Neuronal stem cell (in vitro differentiated cells): ENCODE measurements at regions not wholly inside any gene's neighbourhood (a gene's known extent, or its start where the extent isn't known, plus 50 kb on each side); places are given as distances from the start of the nearest gene placed in this dataset.

ENCODE experiments used
- DNase-seq: peaks from one replicate; pipeline ENCODE4 v3.0.0-alpha.2; 2013; ENCODE audit warnings: low spot score
- H2AFZ ChIP-seq: one replicate; pipeline ENCODE4 v1.6.1; 2013; ENCODE audit warnings: mild to moderate bottlenecking, low read length, inconsistent platforms
- H2AK5ac ChIP-seq: 2 replicates; pipeline ENCODE4 v1.6.1; 2013; ENCODE audit warnings: low read depth, mild to moderate bottlenecking, inconsistent platforms, low read length, moderate library complexity, mixed read lengths
- H2BK120ac ChIP-seq: 2 replicates; pipeline ENCODE4 v1.6.1; 2013; ENCODE audit warnings: low read depth, mild to moderate bottlenecking, inconsistent platforms, low read length, moderate library complexity, mixed read lengths
- H2BK12ac ChIP-seq: one replicate; pipeline ENCODE4 v1.6.1; 2013; ENCODE audit warnings: low read length, inconsistent platforms
- H2BK15ac ChIP-seq: 2 replicates; pipeline ENCODE4 v1.6.1; 2013; ENCODE audit warnings: mild to moderate bottlenecking, low read length, inconsistent platforms, mixed read lengths
- H2BK5ac ChIP-seq: one replicate; pipeline ENCODE4 v1.6.1; 2013; ENCODE audit warnings: inconsistent platforms, mild to moderate bottlenecking, low read length, moderate library complexity
- H3K14ac ChIP-seq: one replicate; pipeline ENCODE4 v1.6.1; 2013; ENCODE audit warnings: low read length, inconsistent platforms
- H3K18ac ChIP-seq: 2 replicates; pipeline ENCODE4 v1.6.1; 2013; ENCODE audit warnings: low read length, inconsistent platforms
- H3K23ac ChIP-seq: 2 replicates; pipeline ENCODE4 v1.6.1; 2013; ENCODE audit warnings: low read depth, mild to moderate bottlenecking, mixed read lengths, low read length, inconsistent platforms; ENCODE audit not compliant: poor library complexity
- H3K27ac ChIP-seq: replicated peaks from 3 replicates; pipeline ENCODE4 v1.5.1; 2013; ENCODE audit warnings: low read length, inconsistent platforms
- H3K27me3 ChIP-seq, 3 experiments: 2 replicates each; pipeline ENCODE4 v1.6.1; 2013; ENCODE audit warnings: low read length in 3 of 3, mild to moderate bottlenecking in 2 of 3, inconsistent platforms in 1 of 3, low read depth in 1 of 3, mixed read lengths in 1 of 3, moderate library complexity in 1 of 3; ENCODE audit not compliant: control insufficient read depth in 3 of 3, insufficient read depth in 3 of 3
- H3K36me3 ChIP-seq, 2 donors: replicated peaks in 1 of 2; 2 replicates each; pipeline ENCODE4 v1.6.1; 2013; ENCODE audit warnings: low read length in 2 of 2; ENCODE audit not compliant: control insufficient read depth in 2 of 2, insufficient read depth in 2 of 2
- H3K4ac ChIP-seq: 2 replicates; pipeline ENCODE4 v1.6.1; 2013; ENCODE audit warnings: inconsistent platforms, mild to moderate bottlenecking, low read length, moderate library complexity
- H3K4me1 ChIP-seq, 2 donors: 1 replicate in 1 of 2; 2 replicates in 1 of 2; pipeline ENCODE4 v1.6.1; 2013; ENCODE audit warnings: low read length in 2 of 2, low read depth in 1 of 2; ENCODE audit not compliant: control insufficient read depth in 2 of 2, insufficient read depth in 1 of 2
- H3K4me2 ChIP-seq: one replicate; pipeline ENCODE4 v1.6.1; 2013; ENCODE audit warnings: mild to moderate bottlenecking, low read length, inconsistent platforms; ENCODE audit not compliant: insufficient read depth, poor library complexity, severe bottlenecking
- H3K4me3 ChIP-seq, 2 donors: 2 replicates each; pipeline ENCODE4 v1.5.1; 2013; ENCODE audit warnings: low read length in 2 of 2, mild to moderate bottlenecking in 2 of 2, inconsistent platforms in 1 of 2, moderate library complexity in 1 of 2
- H3K79me1 ChIP-seq: one replicate; pipeline ENCODE4 v1.6.1; 2013; ENCODE audit warnings: low read depth, mild to moderate bottlenecking, inconsistent platforms, low read length, moderate library complexity
- H3K9ac ChIP-seq: one replicate; pipeline ENCODE4 v1.6.1; 2013; ENCODE audit warnings: mild to moderate bottlenecking, low read depth, low read length, inconsistent platforms; ENCODE audit not compliant: poor library complexity
- H3K9me3 ChIP-seq, 2 donors: replicated peaks in 1 of 2; 2 replicates each; pipeline versions ENCODE3 to v1.6.1; 2013; ENCODE audit warnings: low read length in 2 of 2, mild to moderate bottlenecking in 2 of 2, inconsistent platforms in 1 of 2, low read depth in 1 of 2, mixed read lengths in 1 of 2, moderate library complexity in 1 of 2; ENCODE audit not compliant: control insufficient read depth in 2 of 2, insufficient read depth in 1 of 2
- H4K8ac ChIP-seq: one replicate; pipeline ENCODE4 v1.6.1; 2013; ENCODE audit warnings: low read depth, mild to moderate bottlenecking, inconsistent platforms, low read length, moderate library complexity
- H4K91ac ChIP-seq: one replicate; pipeline ENCODE4 v1.6.1; 2013; ENCODE audit warnings: low read length, low read depth, mild to moderate bottlenecking, inconsistent platforms; ENCODE audit not compliant: poor library complexity
- WGBS, 2 donors: extraction: QIAGEN DNeasy Blood & Tissue Kit; methylation state at CpG; one replicate each; pipeline ENCODE4 v1.1.7; 2013; ENCODE audit warnings: missing lambda C conversion rate in 2 of 2, mixed read lengths in 1 of 2; ENCODE audit not compliant: insufficient read length in 2 of 2, insufficient replicate concordance in 1 of 2; ENCODE audit errors: extremely low coverage in 2 of 2; 5-methylcytosine and 5-hydroxymethylcytosine counted together

GRCh38 chr5:24909210-24909609 is 264.4 kb upstream of the CDH10 start:
- Histone ChIP-seq H2BK120ac (no peak overlapping the region), H2BK12ac (no peak overlapping the region), H3K4me3 (no peak overlapping the region), H3K4me1 (no peaks in the 10 kb centered on the region), H3K9ac (no peak overlapping the region), H3K23ac (no peak overlapping the region), H2AK5ac (no peak overlapping the region), H2AFZ (no peak overlapping the region), H3K79me1 (no peaks in the 10 kb centered on the region), H3K27ac (no peak overlapping the region), H3K36me3 (no peaks in the 10 kb centered on the region), H3K4me2 (no peak overlapping the region), H3K4ac (no peak overlapping the region), H3K14ac (no peak overlapping the region), H3K9me3 (no peaks in the 10 kb centered on the region), H2BK5ac (no peak overlapping the region), H3K18ac (no peak overlapping the region), H2BK15ac (no peak overlapping the region), H3K27me3 (no peaks in the 10 kb centered on the region), H4K8ac (no peak overlapping the region), H4K91ac (no peak overlapping the region)
- no peak for DNase-seq

GRCh38 chr5:24906689-24907088 is 261.9 kb upstream of the CDH10 start:
- H3K27ac ChIP-seq, result no peak overlapping the region
- no peak overlapping the region for H3K18ac ChIP-seq
- no peak overlapping the region for H2AK5ac ChIP-seq
- H4K91ac ChIP-seq, result no peak overlapping the region
- no peaks in the 10 kb centered on the region for H3K36me3 ChIP-seq
- no peak overlapping the region for H2AFZ ChIP-seq
- H2BK120ac ChIP-seq, result no peak overlapping the region
- no peak for DNase-seq
- H3K4ac ChIP-seq, result no peak overlapping the region
- H3K4me2 ChIP-seq, result no peak overlapping the region
- no peak overlapping the region for H4K8ac ChIP-seq
- H2BK5ac ChIP-seq, result no peak overlapping the region
- H2BK12ac ChIP-seq, result no peak overlapping the region
- no peak overlapping the region for H3K23ac ChIP-seq
- H3K27me3 ChIP-seq, result no peaks in the 10 kb centered on the region
- H3K4me1 ChIP-seq, result no peaks in the 10 kb centered on the region
- WGBS, 2 donors, result no CpG with 5 or more reads among the region's 1 CpG
- H3K9me3 ChIP-seq, result no peaks in the 10 kb centered on the region
- no peak overlapping the region for H2BK15ac ChIP-seq
- H3K79me1 ChIP-seq, result no peaks in the 10 kb centered on the region
- no peak overlapping the region for H3K4me3 ChIP-seq
- no peak overlapping the region for H3K9ac ChIP-seq
- no peak overlapping the region for H3K14ac ChIP-seq

GRCh38 chr5:24904981-24905517 is 260.3 kb upstream of the CDH10 start:
- Histone ChIP-seq H3K18ac (no peak overlapping the region), H3K79me1 (no peaks in the 10 kb centered on the region), H4K91ac (no peak overlapping the region), H2AK5ac (no peak overlapping the region), H3K14ac (no peak overlapping the region), H2BK15ac (no peak overlapping the region), H2BK5ac (no peak overlapping the region), H2AFZ (no peak overlapping the region), H3K36me3 (no peaks in the 10 kb centered on the region), H3K4me3 (no peak overlapping the region), H2BK120ac (no peak overlapping the region), H3K4me2 (no peak overlapping the region), H3K9me3 (no peaks in the 10 kb centered on the region), H3K4ac (no peak overlapping the region), H3K23ac (no peak overlapping the region), H2BK12ac (no peak overlapping the region), H3K9ac (no peak overlapping the region), H3K4me1 (no peaks in the 10 kb centered on the region), H3K27ac (no peak overlapping the region), H4K8ac (no peak overlapping the region), H3K27me3 (no peaks in the 10 kb centered on the region)
- DNase-seq, result no peak
- WGBS, 2 donors, result no CpG with 5 or more reads among the region's 2 CpGs

GRCh38 chr5:24899180-24899579 is 254.4 kb upstream of the CDH10 start:
- H2BK15ac ChIP-seq, result no peak overlapping the region
- whole genome bisulfite sequencing, 2 donors, result no CpG with 5 or more reads among the region's 2 CpGs
- no peak for DNase-seq
- H3K36me3 ChIP-seq, result no peaks in the 10 kb centered on the region
- no peak overlapping the region for H3K18ac ChIP-seq
- no peaks in the 10 kb centered on the region for H3K4me1 ChIP-seq
- H3K27ac ChIP-seq, result no peak overlapping the region
- no peak overlapping the region for H3K14ac ChIP-seq
- no peak overlapping the region for H2BK120ac ChIP-seq
- H4K8ac ChIP-seq, result no peak overlapping the region
- H3K23ac ChIP-seq, result no peak overlapping the region
- no peaks in the 10 kb centered on the region for H3K27me3 ChIP-seq
- no peak overlapping the region for H3K4ac ChIP-seq
- H3K79me1 ChIP-seq, result no peaks in the 10 kb centered on the region
- no peak overlapping the region for H2AFZ ChIP-seq
- H3K9me3 ChIP-seq, result no peaks in the 10 kb centered on the region
- H3K4me3 ChIP-seq, result no peak overlapping the region
- H3K9ac ChIP-seq, result no peak overlapping the region
- no peak overlapping the region for H3K4me2 ChIP-seq
- no peak overlapping the region for H2BK5ac ChIP-seq
- H2AK5ac ChIP-seq, result no peak overlapping the region
- no peak overlapping the region for H2BK12ac ChIP-seq
- no peak overlapping the region for H4K91ac ChIP-seq
